Duodenal mucosa (tissue), 2 donors: ENCODE measurements at regions not wholly inside any gene's neighbourhood (a gene's known extent, or its start where the extent isn't known, plus 50 kb on each side); places are given as distances from the start of the nearest gene placed in this dataset.

Experiments
- H3K27ac ChIP-seq: one replicate; pipeline ENCODE4 v1.7.0; 2013; ENCODE audit warnings: low read depth, low read length
- H3K27me3 ChIP-seq, 2 donors: one replicate each; pipeline ENCODE4 v1.7.0; 2013; ENCODE audit warnings: low read length in 2 of 2, control low read depth in 1 of 2; ENCODE audit not compliant: insufficient read depth in 2 of 2, control insufficient read depth in 1 of 2
- H3K36me3 ChIP-seq, 2 donors: one replicate each; pipeline ENCODE4 v1.7.0; 2013; ENCODE audit warnings: low read length in 2 of 2, control low read depth in 1 of 2; ENCODE audit not compliant: insufficient read depth in 2 of 2, control insufficient read depth in 1 of 2
- H3K4me1 ChIP-seq, 2 donors: one replicate each; pipeline ENCODE4 v1.7.0; 2013; ENCODE audit warnings: low read length in 2 of 2, control low read depth in 1 of 2; ENCODE audit not compliant: insufficient read depth in 2 of 2, control insufficient read depth in 1 of 2
- H3K4me3 ChIP-seq, 2 donors: one replicate each; pipeline ENCODE4 v1.7.0; 2013; ENCODE audit warnings: low read length in 2 of 2, low read depth in 1 of 2
- H3K9ac ChIP-seq, 2 donors: one replicate each; pipeline ENCODE4 v1.7.0; 2013; ENCODE audit warnings: low read length in 2 of 2, low read depth in 1 of 2
- H3K9me3 ChIP-seq, 2 donors: one replicate each; pipeline ENCODE4 v1.7.0; 2013; ENCODE audit warnings: low read length in 2 of 2, control low read depth in 1 of 2; ENCODE audit not compliant: control insufficient read depth in 1 of 2

DNA sequence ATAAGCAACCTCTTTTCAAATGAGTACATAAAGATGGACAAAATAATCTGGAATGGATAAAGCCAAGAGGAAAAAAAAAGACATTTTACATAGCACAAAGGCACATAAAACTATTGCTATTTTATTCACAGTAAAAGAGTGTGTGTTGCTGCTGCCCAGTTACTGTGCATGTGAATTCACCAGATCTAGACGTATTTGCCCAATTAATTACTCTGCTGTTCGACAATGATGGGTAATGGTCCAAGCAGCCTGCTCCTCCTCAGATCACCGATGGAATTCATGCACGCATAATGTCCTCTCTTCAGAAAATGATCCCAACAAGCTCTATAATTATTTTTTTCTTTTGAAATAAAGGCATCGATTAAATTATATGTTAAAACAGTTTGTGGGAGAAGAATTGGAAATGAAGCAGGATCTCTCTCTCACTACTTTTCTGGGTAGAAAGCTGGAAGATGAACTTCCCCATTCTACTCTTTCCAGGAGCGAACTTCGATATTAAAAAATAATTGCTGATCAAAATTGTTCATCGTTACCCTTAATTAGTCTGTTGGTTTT is 357.4 kb upstream of the CCNH start:
- no peaks in the 10 kb centered on the region for H3K9me3 ChIP-seq
- H3K9ac ChIP-seq: no peak overlapping the region
- no peaks in the 10 kb centered on the region for H3K36me3 ChIP-seq
- H3K4me3 ChIP-seq: no peak overlapping the region
- peaks cover 0 to 6% of the 10 kb centered on the region in 2 donors for H3K27me3 ChIP-seq
- no peaks in the 10 kb centered on the region for H3K4me1 ChIP-seq
- H3K27ac ChIP-seq: no peak overlapping the region

DNA sequence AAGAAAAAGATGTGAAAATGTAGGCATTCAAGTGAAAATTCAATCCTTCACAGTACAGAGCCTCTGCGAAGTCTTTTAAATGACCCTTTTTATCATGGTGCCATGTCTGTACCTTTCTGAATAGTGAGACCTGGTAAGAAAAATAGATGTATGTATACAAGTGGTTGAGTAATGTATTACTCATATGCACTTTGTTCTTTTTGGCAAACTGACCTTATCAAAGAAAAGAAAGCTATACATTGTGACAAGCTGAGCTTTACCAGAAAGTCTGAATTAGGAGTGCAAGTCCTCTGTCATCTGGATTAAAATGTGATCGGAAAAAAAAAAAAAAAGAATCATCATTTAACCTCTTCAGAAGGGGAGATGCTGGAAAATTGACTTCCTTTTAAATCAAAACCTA is 356.4 kb upstream of the CCNH start:
- H3K4me3 ChIP-seq: no peak overlapping the region
- no peak overlapping the region for H3K27ac ChIP-seq
- H3K9me3 ChIP-seq: no peaks in the 10 kb centered on the region
- H3K27me3 ChIP-seq: peaks cover 0 to 6% of the 10 kb centered on the region in 2 donors
- no peak overlapping the region for H3K9ac ChIP-seq
- no peaks in the 10 kb centered on the region for H3K36me3 ChIP-seq
- no peaks in the 10 kb centered on the region for H3K4me1 ChIP-seq

DNA sequence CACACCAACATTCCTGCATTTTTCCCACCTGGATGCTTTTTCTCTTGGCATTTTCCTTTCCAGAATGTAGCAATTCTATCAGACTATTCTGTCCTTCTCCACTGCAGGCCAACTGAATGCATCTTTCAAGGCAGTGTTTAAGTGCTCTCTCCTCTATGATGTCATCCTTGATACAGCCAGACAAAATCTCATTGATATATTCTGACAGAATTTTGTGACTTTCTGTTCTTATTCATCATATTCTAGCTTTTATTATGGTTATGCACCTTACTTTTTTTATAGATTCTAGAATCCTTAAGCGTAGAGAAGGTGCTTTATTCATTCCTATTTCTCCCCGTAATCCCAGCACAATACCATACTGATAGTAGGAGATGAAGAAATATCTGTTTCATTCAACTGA is 355.5 kb upstream of the CCNH start:
- peaks cover 0 to 6% of the 10 kb centered on the region in 2 donors for H3K27me3 ChIP-seq
- H3K9me3 ChIP-seq: no peaks in the 10 kb centered on the region
- H3K9ac ChIP-seq: no peak overlapping the region

GRCh38 chr5:87765009-87765408 is 352.3 kb upstream of the CCNH start:
- Histone ChIP-seq H3K27me3 (peaks cover 0 to under 1% of the 10 kb centered on the region in 2 donors), H3K4me3 (no peak overlapping the region), H3K4me1 (no peaks in the 10 kb centered on the region), H3K9ac (no peak overlapping the region), H3K27ac (no peak overlapping the region), H3K36me3 (no peaks in the 10 kb centered on the region), H3K9me3 (no peaks in the 10 kb centered on the region)

More for the DNA sequence above, 355.5 kb upstream of the CCNH start:
- no peak overlapping the region for H3K27ac ChIP-seq
- no peaks in the 10 kb centered on the region for H3K4me1 ChIP-seq
- H3K36me3 ChIP-seq: no peaks in the 10 kb centered on the region
- H3K4me3 ChIP-seq: no peak overlapping the region

- Histone ChIP-seq H3K27ac (no peak overlapping the region), H3K9ac (no peak overlapping the region), H3K4me3 (no peak overlapping the region), H3K4me1 (no peaks in the 10 kb centered on the region), H3K27me3 (no peaks in the 10 kb centered on the region), H3K9me3 (no peaks in the 10 kb centered on the region), H3K36me3 (no peaks in the 10 kb centered on the region)
Observed at GRCh38 chr5:87762631-87763030, 349.9 kb upstream of the CCNH start.

DNA sequence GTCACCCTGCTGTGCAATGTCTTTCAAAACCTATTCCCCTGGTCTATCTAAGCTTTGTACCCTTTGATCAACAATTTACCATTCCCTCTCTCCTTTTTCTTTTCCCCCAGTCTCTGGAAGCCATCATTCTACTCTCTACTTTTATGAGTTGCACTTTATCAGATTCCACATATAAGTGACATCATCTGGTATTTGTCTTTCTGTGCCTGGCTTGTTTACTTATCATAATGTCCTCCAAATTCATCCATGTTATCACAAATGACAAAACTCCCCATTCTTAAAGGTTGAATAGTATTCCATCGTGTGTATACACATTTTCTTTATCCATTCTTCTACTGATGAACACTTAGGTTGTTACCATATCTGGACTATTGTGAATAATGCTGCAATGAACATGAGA is 344.2 kb upstream of the CCNH start:
- no peaks in the 10 kb centered on the region for H3K27me3 ChIP-seq

DNA sequence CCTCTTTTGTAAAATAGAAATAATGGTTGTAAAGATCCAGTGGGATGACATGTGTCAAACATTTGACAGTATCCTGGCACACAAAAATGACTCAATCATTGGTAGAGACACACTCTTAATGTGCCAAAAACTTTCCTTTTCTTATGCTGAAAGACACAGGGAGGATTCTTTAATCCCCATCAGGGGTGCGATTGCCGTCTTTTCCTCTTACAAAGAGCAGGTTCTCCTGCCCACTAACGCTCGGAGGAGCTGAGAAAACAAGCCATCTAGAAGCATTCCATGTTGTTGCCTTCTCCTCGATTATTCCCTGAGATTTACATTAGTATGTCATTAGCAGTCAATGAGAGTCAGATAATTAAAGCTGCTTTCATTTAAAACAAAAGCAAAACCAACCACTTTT is 342.6 kb upstream of the CCNH start:
- Histone ChIP-seq H3K9ac (no peak overlapping the region), H3K36me3 (no peaks in the 10 kb centered on the region), H3K4me3 (no peak overlapping the region), H3K27ac (no peak overlapping the region), H3K4me1 (no peaks in the 10 kb centered on the region), H3K27me3 (no peaks in the 10 kb centered on the region), H3K9me3 (no peaks in the 10 kb centered on the region)

More for the DNA sequence above, 344.2 kb upstream of the CCNH start:
- no peaks in the 10 kb centered on the region for H3K36me3 ChIP-seq
- H3K4me3 ChIP-seq: no peak overlapping the region
- H3K4me1 ChIP-seq: no peaks in the 10 kb centered on the region
- no peak overlapping the region for H3K27ac ChIP-seq
- no peaks in the 10 kb centered on the region for H3K9me3 ChIP-seq
- H3K9ac ChIP-seq: no peak overlapping the region

GRCh38 chr5:87754009-87754757 is 341.5 kb upstream of the CCNH start:
- Histone ChIP-seq H3K9ac (no peak overlapping the region), H3K36me3 (no peaks in the 10 kb centered on the region), H3K27ac (no peak overlapping the region), H3K9me3 (no peaks in the 10 kb centered on the region), H3K4me1 (no peaks in the 10 kb centered on the region), H3K27me3 (no peaks in the 10 kb centered on the region), H3K4me3 (no peak overlapping the region)

GRCh38 chr5:87752362-87752761 is 339.6 kb upstream of the CCNH start:
- no peak overlapping the region for H3K27ac ChIP-seq
- H3K4me1 ChIP-seq: no peaks in the 10 kb centered on the region
- H3K9me3 ChIP-seq: no peaks in the 10 kb centered on the region
- no peaks in the 10 kb centered on the region for H3K36me3 ChIP-seq
- H3K27me3 ChIP-seq: no peaks in the 10 kb centered on the region
- no peak overlapping the region for H3K9ac ChIP-seq
- no peak overlapping the region for H3K4me3 ChIP-seq

DNA sequence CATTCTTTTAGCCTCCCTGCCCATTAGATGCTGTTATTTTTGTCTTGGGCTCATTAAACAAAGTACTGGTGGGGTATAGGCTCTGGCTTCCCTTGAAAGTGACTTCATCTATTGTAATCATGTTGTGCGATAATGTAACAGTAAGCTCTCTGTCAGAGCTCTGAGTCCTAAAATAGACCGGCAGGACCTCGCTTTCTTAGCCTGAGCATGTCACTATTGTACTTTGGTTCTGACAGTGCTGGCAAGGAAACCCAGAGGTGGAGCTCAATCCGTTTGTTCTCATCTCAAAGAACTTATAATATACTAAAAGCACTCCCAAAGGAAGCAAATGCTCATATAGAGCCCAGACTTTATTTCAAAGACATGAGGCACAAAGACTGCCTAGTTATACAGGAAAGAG is 339.1 kb upstream of the CCNH start:
- Histone ChIP-seq H3K27ac (no peak overlapping the region), H3K9ac (no peak overlapping the region), H3K4me1 (no peaks in the 10 kb centered on the region), H3K27me3 (no peaks in the 10 kb centered on the region), H3K36me3 (no peaks in the 10 kb centered on the region), H3K9me3 (no peaks in the 10 kb centered on the region), H3K4me3 (no peak overlapping the region)
